ENCODE measurements at regions not wholly inside any gene's neighbourhood (a gene's known extent, or its start where the extent isn't known, plus 50 kb on each side); places are given as distances from the start of the nearest gene placed in this dataset.
"Not testable (repeated sequence)": the region's sequence is repeated elsewhere in the genome, so short reads cannot be mapped to it uniquely, and the experiment has no call there.

GRCh38 chr14:58918066-58918738, 270.3 kb upstream of the DAAM1 start:
- Histone ChIP-seq H3K4me1 (ENCODE audit: control insufficient read depth in 1 of 2, insufficient read depth in 1 of 2, low read depth in 1 of 2, low read length in 1 of 2) (no peaks in the 10 kb centered on the region), H3K27ac (no peak overlapping the region), H3K9me3 (no peaks in the 10 kb centered on the region), H3K36me3 (no peaks in the 10 kb centered on the region), H3K4me3 (ENCODE audit: low read depth in 1 of 2, low read length in 1 of 2) (no peak overlapping the region), H3K27me3 (peaks cover 7% of the 10 kb centered on the region)
- TF ChIP-seq CTCF (IDR thresholded peaks at IDR 0.05), result no peak

- no peak overlapping the region for H3K27ac ChIP-seq
- H3K9me3 ChIP-seq, result no peaks in the 10 kb centered on the region
- TF ChIP-seq CTCF (IDR thresholded peaks at IDR 0.05), result no peak
- H3K27me3 ChIP-seq, result peaks cover 2% of the 10 kb centered on the region
- H3K36me3 ChIP-seq, result no peaks in the 10 kb centered on the region
- H3K4me3 ChIP-seq (ENCODE audit: low read depth in 1 of 2, low read length in 1 of 2), result no peak overlapping the region
- H3K4me1 ChIP-seq (ENCODE audit: control insufficient read depth in 1 of 2, insufficient read depth in 1 of 2, low read depth in 1 of 2, low read length in 1 of 2), result no peaks in the 10 kb centered on the region
Observed at GRCh38 chr14:58919217-58919616, 269.2 kb upstream of the DAAM1 start.

GRCh38 chr14:58920230-58920629, 268.2 kb upstream of the DAAM1 start:
- Histone ChIP-seq H3K4me1 (ENCODE audit: control insufficient read depth in 1 of 2, insufficient read depth in 1 of 2, low read depth in 1 of 2, low read length in 1 of 2) (no peaks in the 10 kb centered on the region), H3K9me3 (no peaks in the 10 kb centered on the region), H3K36me3 (no peaks in the 10 kb centered on the region), H3K27ac (no peak overlapping the region), H3K4me3 (ENCODE audit: low read depth in 1 of 2, low read length in 1 of 2) (no peak overlapping the region), H3K27me3 (no peaks in the 10 kb centered on the region)
- TF ChIP-seq CTCF (IDR thresholded peaks at IDR 0.05), result no peak

- not testable (repeated sequence) for H3K36me3 ChIP-seq; H3K27me3 ChIP-seq; H3K9me3 ChIP-seq; H3K4me1 ChIP-seq (ENCODE audit: control insufficient read depth in 1 of 2, insufficient read depth in 1 of 2, low read depth in 1 of 2, low read length in 1 of 2); H3K4me3 ChIP-seq (ENCODE audit: low read depth in 1 of 2, low read length in 1 of 2); H3K27ac ChIP-seq
Observed at GRCh38 chr14:58922201-58922940, 266.1 kb upstream of the DAAM1 start.

GRCh38 chr14:58923751-58924405, 264.6 kb upstream of the DAAM1 start:
- H3K4me1 ChIP-seq (ENCODE audit: control insufficient read depth in 1 of 2, insufficient read depth in 1 of 2, low read depth in 1 of 2, low read length in 1 of 2), result no peaks in the 10 kb centered on the region
- no peak for TF ChIP-seq CTCF (IDR thresholded peaks at IDR 0.05)
- H3K27me3 ChIP-seq, result no peaks in the 10 kb centered on the region
- no peak overlapping the region for H3K4me3 ChIP-seq (ENCODE audit: low read depth in 1 of 2, low read length in 1 of 2)
- H3K9me3 ChIP-seq, result no peaks in the 10 kb centered on the region
- no peaks in the 10 kb centered on the region for H3K36me3 ChIP-seq
- no peak overlapping the region for H3K27ac ChIP-seq

- TF ChIP-seq CTCF (IDR thresholded peaks at IDR 0.05), result no peak
- Histone ChIP-seq H3K4me1 (ENCODE audit: control insufficient read depth in 1 of 2, insufficient read depth in 1 of 2, low read depth in 1 of 2, low read length in 1 of 2) (no peaks in the 10 kb centered on the region), H3K36me3 (no peaks in the 10 kb centered on the region), H3K27ac (no peak overlapping the region), H3K27me3 (no peaks in the 10 kb centered on the region), H3K4me3 (ENCODE audit: low read depth in 1 of 2, low read length in 1 of 2) (no peak overlapping the region), H3K9me3 (no peaks in the 10 kb centered on the region)
Observed at GRCh38 chr14:58941629-58942028, 246.8 kb upstream of the DAAM1 start.
